UCSD-AML1 (cell line): ENCODE measurements at regions not wholly inside any gene's neighbourhood (a gene's known extent, or its start where the extent isn't known, plus 50 kb on each side); places are given as distances from the start of the nearest gene placed in this dataset.
"Not testable (repeated sequence)": the region's sequence is repeated elsewhere in the genome, so short reads cannot be mapped to it uniquely, and the experiment has no call there.

Experiments used
- DNase-seq: peaks from one replicate; lab custom pipeline; 2025; ENCODE audit not compliant: unreplicated experiment; lab: John Stamatoyannopoulos, UW

DNA sequence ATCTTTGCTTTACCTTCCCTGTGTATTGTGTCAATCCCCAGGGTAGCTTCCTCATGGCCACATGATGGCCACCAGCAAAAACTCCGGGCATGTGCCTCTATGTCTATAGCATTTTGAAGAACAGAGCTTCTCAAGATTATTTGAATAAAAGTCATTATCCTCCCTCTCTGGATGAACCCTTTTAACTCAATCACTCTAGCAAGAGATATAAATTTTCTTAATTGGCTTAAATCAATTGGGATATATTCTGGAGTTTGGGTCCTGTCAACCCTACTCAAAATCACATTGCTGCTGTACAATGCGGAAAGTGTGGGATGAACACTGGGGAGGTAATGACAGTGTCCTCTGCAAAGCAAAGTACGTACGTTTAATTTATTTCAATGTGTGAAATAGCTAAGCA, 370.6 kb upstream of the LRRC3B start:
- no peak for DNase-seq

DNA sequence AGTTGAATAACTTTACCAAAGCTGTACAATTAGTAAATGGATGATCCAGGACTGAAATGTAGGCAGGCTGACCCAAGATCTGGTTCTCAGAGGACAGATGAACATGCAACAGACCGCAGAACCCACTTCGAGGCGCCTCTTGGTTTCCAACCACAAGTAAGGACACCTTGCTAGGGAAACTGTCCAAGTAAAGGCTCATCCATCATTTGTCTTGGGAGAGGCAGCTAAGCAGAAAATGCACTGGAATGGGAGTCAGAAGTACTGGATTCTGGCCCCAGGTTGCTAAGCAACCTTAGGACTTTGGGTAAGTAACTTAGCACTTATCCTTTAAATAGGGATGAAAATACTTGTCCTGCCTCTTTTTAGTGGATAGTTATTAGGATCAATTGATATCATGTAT, 366.3 kb upstream of the LRRC3B start:
- no peak for DNase-seq

DNA sequence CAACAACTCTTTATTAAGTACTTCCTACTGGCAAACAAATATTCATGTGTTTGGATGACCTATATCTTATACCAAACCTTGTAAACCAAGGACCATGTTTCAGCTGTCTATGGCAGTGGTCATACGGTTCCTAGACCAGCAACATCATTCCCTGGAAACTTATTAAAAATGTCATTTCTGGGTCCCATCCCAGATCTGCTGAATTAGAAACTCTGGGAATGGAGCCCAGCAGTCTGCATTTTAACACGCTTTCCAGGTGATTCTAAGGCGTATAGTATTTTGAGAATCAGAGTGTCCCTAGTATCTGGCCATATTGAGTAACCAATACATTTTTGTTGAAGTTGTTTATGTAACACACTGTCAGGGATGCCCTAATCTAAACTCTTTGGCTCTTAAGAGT, 363.4 kb upstream of the LRRC3B start:
- no peak for DNase-seq

GRCh38 chr3:26260139-26260538, 362.4 kb upstream of the LRRC3B start:
- DNase-seq = no peak

- no peak for DNase-seq
Measured at GRCh38 chr3:26264708-26265107, 357.9 kb upstream of the LRRC3B start.

DNA sequence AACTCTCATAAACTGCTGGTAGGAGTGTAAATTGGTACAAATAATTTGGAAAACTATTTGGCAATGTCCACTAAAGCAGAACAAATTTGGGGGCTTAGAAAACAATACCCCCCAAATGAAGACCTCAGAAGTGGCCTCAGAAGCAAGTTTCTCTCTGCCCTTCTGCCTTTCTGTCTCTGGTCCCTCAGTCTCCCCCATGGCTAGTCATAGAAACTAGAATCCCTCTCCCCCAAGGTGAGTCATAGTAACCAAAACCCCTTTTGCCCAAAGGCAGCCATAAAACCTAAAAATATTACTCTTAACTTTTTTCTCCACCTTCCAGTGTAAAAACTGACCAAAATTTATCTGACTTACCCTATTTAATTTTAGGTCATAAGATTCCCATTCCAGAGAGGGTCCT, 350.7 kb upstream of the LRRC3B start:
- DNase-seq = no peak

DNA sequence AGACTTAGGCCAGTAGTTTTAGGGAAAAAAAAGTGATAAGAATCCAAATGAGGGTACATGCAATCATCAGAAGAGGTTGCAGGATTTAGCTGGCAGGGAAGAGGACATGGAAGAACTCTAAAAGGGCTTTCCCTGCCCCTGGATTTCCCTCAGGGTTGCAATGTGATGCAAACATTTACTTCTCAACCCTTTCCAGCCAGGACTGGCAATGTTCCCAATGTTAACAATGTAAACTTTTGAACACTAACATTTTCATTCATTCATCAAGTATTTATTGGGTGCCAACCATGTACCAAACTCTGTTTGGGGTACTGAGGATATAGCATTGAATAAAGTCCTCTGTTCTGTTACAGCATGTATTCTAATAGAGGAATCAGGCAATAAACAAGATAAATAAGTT, 349.4 kb upstream of the LRRC3B start:
- DNase-seq = no peak

DNA sequence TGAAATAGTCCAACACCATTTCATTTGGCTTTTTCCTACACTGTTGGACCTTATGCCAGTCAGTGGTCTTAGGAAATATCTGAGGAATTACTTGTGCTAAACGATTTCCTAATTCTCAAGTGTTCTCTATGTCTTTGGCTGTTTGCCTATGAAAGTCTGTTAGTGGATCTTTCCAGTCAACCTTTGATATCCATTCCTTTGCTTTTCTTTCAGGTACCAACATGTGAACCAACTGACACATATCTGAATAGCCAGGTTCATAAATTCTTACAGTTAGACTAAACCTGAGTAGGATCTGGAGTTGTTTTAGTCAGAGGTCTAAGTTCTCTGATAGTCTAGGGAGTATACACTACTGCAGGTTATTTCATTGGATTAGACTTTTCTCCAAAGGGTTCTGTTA, 343.5 kb upstream of the LRRC3B start:
- no peak for DNase-seq

- DNase-seq = no peak
Measured at GRCh38 chr3:26280517-26280916, 342.1 kb upstream of the LRRC3B start.

- DNase-seq = no peak
Measured at GRCh38 chr3:26281284-26281985, 341.1 kb upstream of the LRRC3B start.

DNA sequence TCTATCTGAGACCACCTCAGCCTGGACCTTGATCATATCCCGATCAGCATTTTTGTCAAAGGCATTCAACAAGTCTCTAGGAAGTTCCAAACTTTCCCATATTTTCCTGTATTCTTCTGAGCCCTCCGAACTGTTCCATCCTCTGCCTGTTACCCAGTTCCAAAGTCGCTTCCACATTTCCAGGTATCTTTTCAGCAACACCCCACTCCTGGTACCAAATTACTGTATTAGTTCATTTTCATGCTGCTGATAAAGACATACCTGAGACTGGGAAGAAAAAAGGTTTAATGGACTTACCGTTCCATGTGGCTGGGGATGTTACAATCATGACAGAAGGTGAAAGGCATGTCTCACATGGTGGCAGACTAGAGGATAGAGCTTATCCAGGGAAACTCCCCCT, 338.1 kb upstream of the LRRC3B start:
- not testable (repeated sequence) for DNase-seq

- no peak for DNase-seq
Measured at GRCh38 chr3:26291840-26292239, 330.7 kb upstream of the LRRC3B start.

- no peak for DNase-seq
Measured at GRCh38 chr3:26292780-26293179, 329.8 kb upstream of the LRRC3B start.

- DNase-seq = no peak
Measured at GRCh38 chr3:26293329-26293844, 329.2 kb upstream of the LRRC3B start.

GRCh38 chr3:26307192-26307591, 315.4 kb upstream of the LRRC3B start:
- no peak for DNase-seq

- DNase-seq = no peak
Measured at GRCh38 chr3:26307787-26308186, 314.8 kb upstream of the LRRC3B start.

DNA sequence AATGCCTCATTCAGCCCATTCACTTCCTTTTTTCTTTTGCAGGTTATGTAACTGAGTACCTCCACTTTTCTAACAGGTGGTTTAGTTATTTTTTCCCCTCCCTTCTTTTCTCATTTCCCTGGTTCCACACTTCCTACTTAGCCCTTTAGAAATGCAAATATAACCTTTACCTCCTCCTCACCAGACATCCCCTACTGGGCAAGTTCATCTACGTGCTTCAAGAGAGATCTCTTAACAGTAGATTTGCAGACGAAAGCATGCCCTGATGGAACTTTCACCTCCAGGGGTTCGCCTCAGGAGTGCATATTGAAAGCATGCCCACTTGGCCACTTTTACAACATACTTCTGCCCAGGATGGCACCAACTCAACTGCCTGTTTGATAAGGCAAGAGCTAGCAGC, 314.1 kb upstream of the LRRC3B start:
- DNase-seq = no peak

- not testable (repeated sequence) for DNase-seq
Measured at GRCh38 chr3:26309536-26309935, 313.0 kb upstream of the LRRC3B start.

GRCh38 chr3:26312816-26313215, 309.8 kb upstream of the LRRC3B start:
- no peak for DNase-seq

DNA sequence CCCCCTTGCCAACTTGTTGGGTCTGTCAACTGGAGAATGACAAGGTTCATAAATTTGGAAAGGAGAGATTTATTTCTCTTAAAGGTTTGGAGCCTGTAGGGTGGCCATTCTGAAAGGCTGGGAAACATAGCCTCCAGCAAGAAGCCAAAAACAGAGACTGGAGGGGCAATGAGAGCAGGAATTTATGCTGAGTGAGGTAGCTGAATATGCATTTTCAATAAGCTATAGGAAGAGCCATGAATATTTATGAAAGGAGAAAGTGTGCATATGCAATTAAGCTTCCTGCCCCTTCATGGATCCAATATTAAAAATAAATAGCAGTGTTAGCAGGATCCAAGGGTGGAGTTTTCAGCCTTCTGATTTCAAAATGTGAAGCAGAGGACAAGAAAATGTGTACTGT, 306.1 kb upstream of the LRRC3B start:
- DNase-seq = no peak

- DNase-seq = not testable (repeated sequence)
Measured at GRCh38 chr3:26323741-26324140, 298.8 kb upstream of the LRRC3B start.

DNA sequence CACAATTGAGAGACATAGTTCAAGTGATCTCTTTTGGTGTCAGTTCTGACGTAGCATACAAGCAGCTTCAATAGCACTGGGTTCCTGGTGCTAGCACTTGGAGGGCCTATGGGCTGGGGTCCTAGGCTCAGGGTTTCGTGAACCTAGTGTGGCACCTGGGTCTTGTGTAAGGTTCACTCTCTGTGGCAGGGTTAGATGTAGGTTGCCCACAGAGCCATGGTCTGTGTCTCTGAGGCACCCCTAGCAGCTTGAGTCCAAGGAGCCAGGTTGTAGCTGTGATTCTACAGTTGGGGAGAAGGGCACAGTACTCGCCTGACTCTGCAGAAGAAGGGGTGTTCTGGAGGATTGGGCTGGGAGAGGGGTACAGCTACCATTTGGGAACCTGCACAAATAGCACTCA, 282.6 kb upstream of the LRRC3B start:
- no peak for DNase-seq

- DNase-seq = no peak
Measured at GRCh38 chr3:26343647-26344046, 278.9 kb upstream of the LRRC3B start.
